PC-9 (cell line): ENCODE measurements at regions not wholly inside any gene's neighbourhood (a gene's known extent, or its start where the extent isn't known, plus 50 kb on each side); places are given as distances from the start of the nearest gene placed in this dataset.

Source experiments
- BruUV-seq: library from RNA; stranded (reverse); fragments of 400-500 nt; replicated peaks from 2 replicates; lab custom pipeline; 2021; lab: Mats Ljungman, UMichigan
- CTCF ChIA-PET: fragments of 300-600 bp; sonication (Branson Sonifier 250); formaldehyde crosslinking; loops from one replicate; lab custom pipeline; 2022; ENCODE audit warnings: antibody characterized with exemption; lab: Charles Lee
- POLR2A ChIA-PET: fragments of 300-600 bp; sonication (Branson Sonifier 250); formaldehyde crosslinking; loops from one replicate; lab custom pipeline; 2022; ENCODE audit warnings: antibody characterized with exemption; ENCODE audit not compliant: unreplicated experiment; lab: Charles Lee
- DNase-seq, 2 experiments: peaks; one replicate each; pipeline versions ENCODE4 v3.0.0 to v3.0.0-alpha.2; 2015 to 2022; ENCODE audit warnings: mixed read lengths in 1 of 2
- H2AFZ ChIP-seq: fragments of 200-600 bp; sonication (generic); 2 replicates; pipeline ENCODE4 v1.8.1; 2017; ENCODE audit warnings: antibody characterized with exemption
- H3F3A ChIP-seq: fragments of 200-600 bp; sonication (generic); 2 replicates; pipeline ENCODE4 v1.8.1; 2017; ENCODE audit warnings: antibody characterized with exemption, mild to moderate bottlenecking, low read depth; ENCODE audit not compliant: insufficient read depth
- H3K27ac ChIP-seq: fragments of 200-600 bp; sonication (generic); 2 replicates; pipeline ENCODE4 v1.6.1; 2016; ENCODE audit warnings: mixed run types
- H3K27me3 ChIP-seq: fragments of 200-600 bp; sonication (generic); 2 replicates; pipeline ENCODE4 v1.6.1; 2016; ENCODE audit warnings: low read depth, mixed run types; ENCODE audit not compliant: insufficient read depth
- H3K36me3 ChIP-seq: fragments of 200-600 bp; sonication (generic); 2 replicates; pipeline ENCODE4 v1.6.1; 2016; ENCODE audit warnings: low read depth, mixed run types
- H3K4me1 ChIP-seq: fragments of 200-600 bp; sonication (generic); replicated peaks from 2 replicates; pipeline ENCODE4 v1.6.1; 2016; ENCODE audit warnings: mixed run types; ENCODE audit not compliant: insufficient read depth
- H3K4me2 ChIP-seq: fragments of 200-600 bp; sonication (generic); 2 replicates; pipeline ENCODE4 v1.6.1; 2017; ENCODE audit warnings: mixed run types
- H3K4me3 ChIP-seq: fragments of 200-600 bp; sonication (generic); 2 replicates; pipeline ENCODE4 v1.6.1; 2016; ENCODE audit warnings: mixed run types
- H3K79me2 ChIP-seq: fragments of 200-600 bp; sonication (generic); 2 replicates; pipeline ENCODE4 v1.6.1; 2017; ENCODE audit warnings: low read depth, mixed run types
- H3K9me2 ChIP-seq: fragments of 200-600 bp; sonication (generic); 2 replicates; pipeline ENCODE4 v1.8.1; 2017; ENCODE audit warnings: mild to moderate bottlenecking; ENCODE audit not compliant: insufficient read depth
- H3K9me3 ChIP-seq: fragments of 200-600 bp; sonication (generic); 2 replicates; pipeline ENCODE4 v1.8.1; 2016; ENCODE audit warnings: low read depth; ENCODE audit not compliant: insufficient read depth
- H4K20me1 ChIP-seq: fragments of 200-600 bp; sonication (generic); 2 replicates; pipeline ENCODE4 v1.8.1; 2017; ENCODE audit not compliant: insufficient read depth
- CTCF ChIP-seq: fragments of 200-600 bp; sonication (generic); conservative IDR thresholded peaks from 2 replicates; pipeline ENCODE4 v1.6.1; 2017; ENCODE audit warnings: mixed run types, antibody characterized with exemption, mild to moderate bottlenecking, moderate library complexity
- EZH2 ChIP-seq: fragments of 200-600 bp; sonication (generic); IDR thresholded peaks from 2 replicates; pipeline ENCODE4 v1.8.0; 2017; ENCODE audit warnings: antibody characterized with exemption, low read depth
- intact Hi-C: fragments of 100-400 bp; cut with micrococcal nuclease; formaldehyde crosslinking; loops from one replicate; pipeline ENCODE4 v1.10.0; 2022; ENCODE audit not compliant: unreplicated experiment

GRCh38 chr19:32252333-32252669 is 93.1 kb upstream of the ZNF507 start:
- Histone ChIP-seq H2AFZ (no peak overlapping the region), H3K9me3 (no peaks in the 10 kb centered on the region), H3K79me2 (no peaks in the 10 kb centered on the region), H3K27ac (no peak overlapping the region), H3K4me1 (no peaks in the 10 kb centered on the region), H3K4me3 (no peak overlapping the region), H3K9me2 (no peaks in the 10 kb centered on the region), H4K20me1 (no peaks in the 10 kb centered on the region), H3K4me2 (no peak overlapping the region), H3K36me3 (no peaks in the 10 kb centered on the region), H3F3A (no peaks in the 10 kb centered on the region), H3K27me3 (peaks cover 55% of the 10 kb centered on the region)
- DNase-seq = no peak
- intact Hi-C loops = no loop called here
- ChIA-PET CTCF (no interaction called here), POLR2A (no interaction called here)
- BruUV-seq = no TSS peak
- TF ChIP-seq CTCF (no peak), EZH2 (no peak)

GRCh38 chr19:32253683-32254508 is 91.5 kb upstream of the ZNF507 start:
- H3K36me3 ChIP-seq = no peaks in the 10 kb centered on the region
- intact Hi-C loops = no loop called here
- no TSS peak for BruUV-seq
- H3K79me2 ChIP-seq = no peaks in the 10 kb centered on the region
- no peak overlapping the region for H3K4me3 ChIP-seq
- H2AFZ ChIP-seq = no peak overlapping the region
- peaks cover 60% of the 10 kb centered on the region for H3K27me3 ChIP-seq
- no peaks in the 10 kb centered on the region for H4K20me1 ChIP-seq
- H3K27ac ChIP-seq = no peak overlapping the region
- no peaks in the 10 kb centered on the region for H3K9me3 ChIP-seq
- CTCF ChIA-PET = no interaction called here
- TF ChIP-seq CTCF (no peak), EZH2 (no peak)
- POLR2A ChIA-PET = no interaction called here
- H3K9me2 ChIP-seq = no peaks in the 10 kb centered on the region
- DNase-seq = no peak
- no peaks in the 10 kb centered on the region for H3K4me1 ChIP-seq
- H3K4me2 ChIP-seq = no peak overlapping the region
- H3F3A ChIP-seq = no peaks in the 10 kb centered on the region

GRCh38 chr19:32254509-32254890 is 90.9 kb upstream of the ZNF507 start:
- no peaks in the 10 kb centered on the region for H3F3A ChIP-seq
- intact Hi-C loops = no loop called here
- H3K4me1 ChIP-seq = no peaks in the 10 kb centered on the region
- no peak for TF ChIP-seq CTCF
- no peak for TF ChIP-seq EZH2
- H3K27ac ChIP-seq = no peak overlapping the region
- no peaks in the 10 kb centered on the region for H3K9me3 ChIP-seq
- no TSS peak for BruUV-seq
- ChIA-PET POLR2A (no interaction called here), CTCF (no interaction called here)
- H4K20me1 ChIP-seq = no peaks in the 10 kb centered on the region
- no peak overlapping the region for H3K4me3 ChIP-seq
- no peaks in the 10 kb centered on the region for H3K79me2 ChIP-seq
- no peaks in the 10 kb centered on the region for H3K36me3 ChIP-seq
- H3K4me2 ChIP-seq = no peak overlapping the region
- H3K27me3 ChIP-seq = peaks cover 66% of the 10 kb centered on the region
- H2AFZ ChIP-seq = no peak overlapping the region
- DNase-seq = no peak
- no peaks in the 10 kb centered on the region for H3K9me2 ChIP-seq
